HG03135 (cell line): ENCODE measurements at regions not wholly inside any gene's neighbourhood (a gene's known extent, or its start where the extent isn't known, plus 50 kb on each side); places are given as distances from the start of the nearest gene placed in this dataset.
"Not testable (repeated sequence)": the region's sequence is repeated elsewhere in the genome, so short reads cannot be mapped to it uniquely, and the experiment has no call there.

Experiments
- ATAC-seq: cut with Tn5 transposase; IDR thresholded peaks from one replicate; pipeline ENCODE4 v1.9.1; 2021; ENCODE audit warnings: mild to moderate bottlenecking, moderate library complexity; ENCODE audit not compliant: unreplicated experiment

DNA sequence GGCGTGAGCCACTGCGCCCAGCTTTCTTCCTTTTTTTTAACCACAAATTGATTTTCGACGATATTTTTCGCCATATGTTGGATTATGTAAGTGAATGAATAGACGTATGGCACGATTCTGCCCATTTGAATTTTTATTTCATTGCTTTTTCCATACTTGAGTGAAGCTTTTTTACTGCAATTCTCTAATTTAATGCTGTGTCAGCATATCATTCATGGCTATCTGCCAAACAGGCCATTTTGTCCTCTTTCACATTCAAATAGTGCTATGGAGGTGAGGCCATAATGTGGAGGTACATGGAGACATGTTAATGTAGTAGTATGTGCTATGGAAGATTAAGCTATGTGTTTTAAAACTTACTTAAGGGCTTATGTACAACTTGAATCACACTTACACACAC is 152.1 kb upstream of the TUSC1 start:
- ATAC-seq = no peak

DNA sequence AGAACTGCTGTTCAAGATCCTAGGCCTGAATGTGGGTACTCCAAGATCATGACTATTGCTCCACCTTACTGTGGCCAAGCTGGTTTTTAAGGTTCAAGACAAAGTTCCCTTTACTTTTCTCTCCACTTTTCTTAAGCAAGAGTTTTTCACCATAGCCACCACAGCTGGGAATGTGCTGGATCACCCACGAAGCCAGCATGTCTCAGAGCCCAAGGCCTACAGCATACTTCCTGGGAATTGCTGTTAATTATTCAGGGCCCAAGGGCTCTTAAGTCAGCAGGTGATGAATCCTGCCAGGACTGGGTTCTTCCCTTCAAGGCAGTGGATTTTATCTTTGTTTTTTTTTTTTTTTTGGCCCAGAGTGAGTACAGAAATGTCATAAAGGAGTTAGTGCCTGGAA is 149.4 kb upstream of the TUSC1 start:
- no peak for ATAC-seq

DNA sequence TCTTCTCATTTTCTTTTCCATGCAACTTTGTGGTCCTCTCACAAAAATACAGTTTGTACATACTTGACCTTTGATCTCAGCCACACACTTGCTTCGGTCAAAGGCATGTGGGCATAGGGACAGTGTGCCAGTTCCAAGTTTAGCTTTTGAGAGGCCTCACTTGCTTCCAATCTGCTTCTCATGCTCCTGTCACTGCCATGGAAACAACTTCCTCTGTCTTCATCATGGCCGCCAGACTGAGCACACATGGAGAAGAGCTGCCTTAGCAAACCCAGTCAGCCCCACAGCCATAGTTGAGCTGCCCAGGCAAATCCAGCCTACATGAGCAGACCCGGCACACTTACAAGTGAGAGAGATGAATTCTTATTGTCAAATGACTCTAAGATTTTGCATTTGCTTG is 138.2 kb upstream of the TUSC1 start:
- no peak for ATAC-seq

DNA sequence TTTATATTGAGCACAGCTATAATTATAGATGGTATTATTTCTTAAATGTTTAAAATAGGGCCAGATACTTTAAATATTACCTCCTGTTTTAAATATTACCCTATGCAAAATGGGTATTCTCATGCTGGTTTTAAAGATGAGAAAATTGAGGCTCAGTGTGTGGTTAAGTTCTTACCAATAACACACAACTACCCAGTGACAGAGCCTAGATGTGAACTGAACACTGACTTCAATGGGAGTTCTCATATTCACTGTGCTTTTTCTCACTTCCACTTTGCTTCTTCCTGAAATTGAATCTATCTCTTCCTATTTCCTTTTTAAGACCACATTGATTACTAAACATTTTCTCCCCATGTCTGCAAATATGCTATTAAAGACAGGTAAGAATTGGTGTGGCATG is 135.8 kb upstream of the TUSC1 start:
- ATAC-seq = no peak

DNA sequence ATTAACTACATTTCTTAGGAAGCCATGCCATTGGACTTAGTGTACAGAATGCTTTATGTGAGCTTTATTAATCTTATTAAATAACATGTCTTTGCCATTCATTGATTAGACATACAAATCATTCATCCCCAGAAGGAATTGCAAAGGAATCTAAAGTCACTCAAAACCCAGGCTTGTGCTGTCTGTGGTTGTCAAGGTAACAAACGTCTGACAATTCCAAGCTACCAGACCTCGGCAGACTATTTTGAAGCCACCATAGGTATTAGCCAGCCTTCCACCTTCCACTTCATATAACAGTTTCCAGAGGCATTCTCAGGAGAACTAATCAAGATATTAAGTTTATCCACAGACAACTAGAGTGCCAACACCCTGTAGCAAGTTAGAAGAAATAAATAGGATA is 135.2 kb upstream of the TUSC1 start:
- ATAC-seq = no peak

DNA sequence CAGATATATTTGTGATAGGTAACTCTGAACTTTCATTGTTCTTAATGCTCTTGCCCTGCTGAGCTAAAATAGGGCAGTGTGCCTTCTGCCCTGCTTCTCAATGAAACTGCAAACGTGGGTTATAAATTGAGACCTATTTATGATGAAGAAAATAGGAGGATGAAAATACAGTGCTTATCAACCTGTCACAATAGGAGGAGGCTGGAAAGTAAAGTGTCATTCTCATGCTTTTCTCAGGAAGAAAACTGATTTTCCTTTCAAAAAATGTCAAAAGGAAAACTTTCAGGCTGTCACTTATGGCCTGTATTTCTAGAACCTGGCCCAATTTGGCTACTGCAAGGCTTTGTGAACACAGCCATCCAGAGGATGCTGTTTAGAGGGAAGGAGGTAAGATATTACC is 130.3 kb upstream of the TUSC1 start:
- no peak for ATAC-seq

DNA sequence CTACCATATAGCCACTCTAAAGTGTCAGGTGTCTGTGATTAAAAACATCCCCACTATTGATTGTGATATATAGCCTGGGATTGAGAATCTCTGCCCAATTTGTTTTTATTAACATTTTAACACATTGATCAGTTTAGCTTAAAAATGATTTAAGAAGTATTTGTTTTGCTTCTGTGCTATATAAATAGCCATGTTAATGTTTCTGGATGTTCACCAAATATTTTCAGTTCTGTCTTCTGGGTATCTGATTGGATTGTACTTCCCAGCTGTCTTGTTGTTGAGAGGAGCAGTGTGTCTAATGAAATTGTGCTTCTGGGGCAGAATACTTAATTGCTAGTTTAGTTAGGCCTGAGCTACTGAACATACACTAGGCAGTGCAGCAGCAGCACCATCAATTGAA is 126.6 kb upstream of the TUSC1 start:
- no peak for ATAC-seq

DNA sequence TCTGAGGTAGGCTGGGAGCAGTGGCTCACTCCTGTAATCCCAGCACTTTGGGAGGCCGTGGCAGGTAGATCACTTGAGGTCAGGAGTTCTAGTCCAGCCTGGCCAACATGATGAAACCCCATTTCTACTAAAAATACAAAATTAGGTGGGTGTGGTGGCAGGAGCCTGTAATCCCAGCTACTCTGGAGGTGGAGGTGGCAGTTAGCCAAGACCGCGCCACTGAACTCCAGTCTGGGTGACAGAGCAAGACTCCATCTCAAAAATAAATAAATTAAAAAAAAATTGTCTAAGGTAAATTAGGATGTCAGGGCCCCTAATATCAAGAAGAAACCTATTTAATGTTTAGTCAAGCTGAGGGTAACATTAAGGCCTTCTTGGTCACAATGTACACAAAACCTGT is 123.7 kb upstream of the TUSC1 start:
- not testable (repeated sequence) for ATAC-seq

DNA sequence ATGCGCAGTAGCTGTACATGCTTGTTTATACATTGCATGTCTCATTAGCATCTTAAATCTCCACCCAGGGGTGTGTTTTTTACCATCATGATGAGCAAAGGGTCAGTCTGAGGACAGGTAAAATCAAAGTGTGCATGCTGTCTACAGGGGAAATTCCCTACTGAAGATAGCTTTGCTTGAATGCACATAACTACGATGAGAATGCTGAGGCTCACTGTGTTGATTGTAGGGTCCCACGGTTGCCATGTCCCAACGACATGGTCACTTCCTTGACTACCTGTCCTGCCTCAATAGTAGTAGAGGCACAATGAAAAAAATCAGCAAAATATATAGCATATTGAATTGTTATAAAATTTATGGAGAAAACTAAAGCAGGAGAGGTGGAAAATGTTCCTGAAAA is 95.6 kb upstream of the TUSC1 start:
- no peak for ATAC-seq

GRCh38 chr9:25755951-25756350 is 77.7 kb upstream of the TUSC1 start:
- ATAC-seq = no peak

DNA sequence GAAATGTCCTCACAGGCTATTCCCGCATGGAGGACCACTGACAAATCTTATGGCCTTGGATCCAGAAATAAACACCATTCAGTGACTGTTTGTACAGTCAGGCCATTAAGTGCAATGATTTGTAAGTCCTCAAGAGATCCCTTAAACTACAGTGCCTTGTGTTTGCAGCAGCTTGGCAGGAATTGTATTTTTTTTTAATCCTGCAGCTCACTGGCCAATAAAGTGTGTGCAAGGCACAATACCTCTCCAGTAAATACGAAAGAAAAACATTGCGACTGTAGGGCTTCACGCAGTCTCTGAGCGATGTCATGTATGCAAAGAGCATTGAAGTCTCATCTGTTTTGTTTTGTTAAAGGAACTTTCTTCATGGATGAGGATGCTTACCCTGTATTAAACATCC is 74.2 kb upstream of the TUSC1 start:
- ATAC-seq = no peak

DNA sequence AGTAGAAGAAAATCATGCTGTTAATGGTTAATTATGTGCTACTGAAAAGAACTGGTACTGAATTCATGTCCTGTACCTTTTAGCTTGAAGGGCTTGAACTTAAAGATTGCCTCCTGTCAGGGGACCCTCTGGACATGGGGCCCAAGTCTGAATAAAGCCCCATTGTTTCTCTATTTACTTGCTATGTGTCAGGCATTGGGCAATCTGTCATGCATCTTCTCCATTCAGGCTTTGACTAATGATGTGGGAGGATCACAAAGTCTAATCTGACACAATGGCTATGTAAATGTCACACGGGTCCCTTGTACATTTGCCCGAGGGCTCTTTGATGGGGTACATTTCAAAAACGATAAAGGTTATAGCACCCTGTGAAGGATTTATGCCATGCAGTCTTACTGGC is 64.0 kb upstream of the TUSC1 start:
- ATAC-seq = no peak

DNA sequence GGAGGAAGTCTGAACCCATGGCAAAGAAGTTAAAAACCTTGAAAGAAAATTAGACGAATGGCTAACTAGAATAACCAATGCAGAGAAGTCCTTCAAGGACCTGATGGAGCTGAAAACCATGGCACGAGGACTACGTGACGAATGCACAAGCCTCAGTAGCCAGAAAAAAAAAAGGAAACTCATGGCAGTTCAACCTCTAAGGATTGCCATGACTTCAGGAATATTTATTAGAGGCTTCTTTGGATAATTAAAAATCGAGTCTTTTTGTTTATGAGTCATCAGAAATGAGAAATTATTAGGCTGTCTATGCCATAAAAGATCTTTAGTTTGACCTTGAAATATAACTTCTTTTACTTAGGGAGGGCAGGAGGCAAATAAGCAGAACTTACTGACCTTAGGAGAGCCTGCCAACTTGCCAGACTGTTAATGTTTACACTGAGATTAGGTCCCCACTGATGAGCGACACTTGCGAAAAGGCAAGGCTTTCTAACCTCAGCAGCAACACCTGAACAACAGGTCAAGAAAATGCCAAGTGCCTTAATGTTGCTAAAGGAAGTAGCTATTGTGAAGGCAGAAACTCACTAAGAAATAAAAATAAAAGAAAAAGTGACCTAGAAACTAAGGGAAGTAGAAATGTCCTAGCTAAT is 55.2 kb upstream of the TUSC1 start:
- no peak for ATAC-seq

DNA sequence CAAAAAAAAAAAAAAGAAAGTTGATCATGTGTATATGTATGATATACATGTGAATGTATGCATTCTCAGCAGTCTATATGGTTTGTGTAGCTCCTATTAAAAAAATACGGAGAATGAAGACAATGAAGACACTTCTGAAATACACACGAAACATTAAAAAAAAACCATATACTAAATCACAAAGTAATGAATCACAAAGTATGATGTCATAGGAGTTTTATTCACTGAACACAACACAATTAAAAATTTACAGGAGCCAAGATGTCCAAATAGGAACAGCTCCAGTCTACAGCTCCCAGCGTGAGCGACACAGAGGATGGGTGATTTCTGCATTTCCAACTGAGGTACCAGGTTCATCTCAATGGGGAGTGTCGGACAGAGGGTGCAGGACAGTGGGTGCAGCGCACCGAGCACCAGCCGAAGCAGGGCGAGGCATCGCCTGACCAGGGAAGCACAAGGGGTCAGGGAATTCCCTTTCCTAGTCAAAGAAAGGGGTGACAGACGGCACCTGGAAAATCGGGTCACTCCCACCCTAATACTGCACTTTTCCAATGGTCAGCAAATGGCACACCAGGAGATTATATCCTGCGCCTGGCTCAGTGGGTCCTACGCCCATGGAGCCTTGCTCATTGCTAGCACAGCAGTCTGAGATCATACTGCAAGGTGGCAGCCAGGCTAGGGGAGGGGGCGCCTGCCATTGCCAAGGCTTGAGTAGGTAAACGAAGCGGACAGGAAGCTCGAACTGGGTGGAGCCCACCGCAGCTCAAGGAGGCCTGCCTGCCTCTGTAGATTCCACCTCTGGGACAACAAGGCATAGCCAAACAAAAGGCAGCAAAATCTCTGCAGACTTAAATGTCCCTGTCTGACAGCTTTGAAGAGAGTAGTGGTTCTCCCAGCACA is 53.9 kb upstream of the TUSC1 start:
- ATAC-seq = not testable (repeated sequence)
